ENCODE measurements at regions not wholly inside any gene's neighbourhood (a gene's known extent, or its start where the extent isn't known, plus 50 kb on each side); places are given as distances from the start of the nearest gene placed in this dataset.

DNA sequence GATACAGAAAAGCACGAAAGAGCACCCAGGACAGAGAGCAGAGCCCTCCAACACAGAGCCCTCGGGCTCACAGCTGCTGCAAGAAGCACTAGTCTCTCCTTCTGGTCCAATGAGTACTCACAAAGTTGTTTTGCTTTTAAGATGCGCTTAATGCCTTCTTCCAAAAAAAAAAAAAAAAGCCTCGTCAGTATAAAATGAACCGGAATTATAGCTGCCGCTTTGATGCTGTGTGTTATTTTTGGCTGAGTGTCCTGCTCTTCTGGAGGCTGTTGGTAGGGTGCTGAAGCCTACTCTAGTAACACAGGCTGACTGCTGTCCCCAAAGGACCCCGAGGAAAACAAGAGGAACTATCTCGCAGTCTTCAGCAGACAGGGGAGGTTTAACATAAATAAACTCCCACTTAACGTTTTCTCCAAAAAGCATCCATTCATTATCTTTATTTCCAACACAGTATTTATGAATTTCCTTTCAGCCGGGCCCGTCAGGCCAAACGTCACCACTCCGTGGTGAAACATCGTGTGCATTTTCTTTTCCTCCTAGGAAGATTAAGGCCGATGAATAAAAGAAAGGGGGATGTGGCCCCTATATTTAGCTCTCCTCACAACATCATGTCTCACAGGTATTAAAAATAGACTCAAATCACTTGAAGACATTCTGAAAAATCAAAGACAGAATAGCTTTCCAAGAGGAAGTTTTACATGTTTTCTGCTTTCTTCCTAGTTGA, 213.7 kb upstream of the PPARGC1A start:
- DNase-seq (ENCODE audit: low read depth), result no peak

GRCh38 chr4:24102621-24103020, 212.8 kb upstream of the PPARGC1A start:
- no peak for DNase-seq (ENCODE audit: low read depth)

DNA sequence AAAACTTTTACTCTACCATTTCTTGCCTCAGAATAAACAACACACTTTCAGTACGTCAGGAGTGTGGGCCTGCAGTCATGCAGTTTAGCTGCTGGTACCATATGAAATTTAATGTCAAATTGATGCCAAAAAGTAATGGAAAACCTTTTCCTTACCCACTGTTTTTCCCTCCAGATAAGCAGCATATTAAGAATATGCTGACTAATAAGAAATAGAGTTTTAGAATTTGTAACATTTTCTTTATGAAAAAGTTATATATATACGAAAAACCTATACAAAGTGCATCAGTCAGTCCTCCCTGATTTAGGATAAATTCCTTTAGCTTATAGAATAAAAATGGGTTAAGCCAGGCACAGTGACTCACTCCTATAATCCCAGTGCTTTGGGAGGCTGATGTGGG, 206.8 kb upstream of the PPARGC1A start:
- no peak for DNase-seq (ENCODE audit: low read depth)

DNA sequence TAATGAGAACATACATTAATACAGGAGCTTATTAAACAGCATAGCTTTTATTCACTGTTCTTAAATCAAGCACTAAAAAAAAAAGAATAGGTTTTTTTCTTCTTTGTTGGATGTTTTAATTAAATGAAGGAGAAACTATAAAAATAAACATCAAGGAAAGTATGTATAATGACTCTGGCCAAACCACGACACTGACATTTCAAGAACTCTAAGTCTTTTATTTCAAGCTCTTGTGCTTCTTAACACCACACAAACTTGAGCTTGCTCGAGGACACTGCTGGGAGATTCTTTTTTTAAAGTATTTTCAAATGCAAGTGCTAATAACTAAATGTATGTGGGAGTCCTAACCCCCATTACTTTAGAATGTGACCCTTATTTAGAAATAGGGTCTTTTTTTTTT, 204.9 kb upstream of the PPARGC1A start:
- no peak for DNase-seq (ENCODE audit: low read depth)

DNA sequence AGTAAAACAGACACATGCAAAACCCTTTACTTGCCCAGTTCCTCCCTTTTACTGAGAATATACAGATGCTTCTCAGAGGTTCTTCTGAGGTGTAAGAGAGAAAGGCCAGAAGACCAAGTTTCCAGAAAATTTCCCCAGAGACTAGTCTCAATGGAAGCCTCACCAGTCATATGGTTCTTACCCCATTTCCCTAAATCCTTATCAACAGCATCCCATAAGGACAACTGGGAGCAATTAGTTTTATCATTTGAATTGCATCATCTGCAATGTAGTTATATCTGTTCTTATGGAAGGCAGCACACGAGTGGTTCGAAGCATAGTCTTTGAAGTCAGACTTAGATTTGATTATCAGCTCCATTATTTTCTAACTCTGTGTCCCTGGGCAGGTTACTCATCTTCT, 203.6 kb upstream of the PPARGC1A start:
- DNase-seq (ENCODE audit: low read depth), result no peak

DNA sequence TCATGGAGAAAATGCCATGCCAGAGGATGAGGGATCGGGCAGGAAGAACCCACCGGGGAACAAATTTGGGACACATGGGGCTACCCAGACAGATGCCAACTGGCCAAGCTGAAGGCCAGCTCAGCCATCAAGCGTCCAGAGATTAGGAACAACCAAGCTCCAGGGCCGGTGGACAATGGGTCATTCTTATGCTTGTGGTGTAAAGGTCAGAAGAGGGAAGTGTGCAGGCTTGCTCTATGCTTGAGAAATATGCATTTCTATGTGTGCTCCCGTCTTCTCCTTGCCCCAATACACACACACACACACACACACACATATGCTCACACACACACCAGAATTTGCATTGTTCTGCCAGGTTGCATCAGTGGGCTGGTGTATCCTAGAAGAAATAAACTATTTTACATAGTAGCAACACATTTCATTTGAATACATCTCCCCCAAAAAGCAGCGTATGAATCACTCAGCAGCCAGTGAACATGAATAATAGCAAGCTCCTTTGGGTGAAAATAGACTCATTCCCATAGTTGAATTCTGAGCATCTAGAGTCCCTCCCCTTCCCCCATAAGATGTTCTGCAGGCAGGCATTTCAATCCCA, 201.9 kb upstream of the PPARGC1A start:
- DNase-seq (ENCODE audit: low read depth), result no peak

DNA sequence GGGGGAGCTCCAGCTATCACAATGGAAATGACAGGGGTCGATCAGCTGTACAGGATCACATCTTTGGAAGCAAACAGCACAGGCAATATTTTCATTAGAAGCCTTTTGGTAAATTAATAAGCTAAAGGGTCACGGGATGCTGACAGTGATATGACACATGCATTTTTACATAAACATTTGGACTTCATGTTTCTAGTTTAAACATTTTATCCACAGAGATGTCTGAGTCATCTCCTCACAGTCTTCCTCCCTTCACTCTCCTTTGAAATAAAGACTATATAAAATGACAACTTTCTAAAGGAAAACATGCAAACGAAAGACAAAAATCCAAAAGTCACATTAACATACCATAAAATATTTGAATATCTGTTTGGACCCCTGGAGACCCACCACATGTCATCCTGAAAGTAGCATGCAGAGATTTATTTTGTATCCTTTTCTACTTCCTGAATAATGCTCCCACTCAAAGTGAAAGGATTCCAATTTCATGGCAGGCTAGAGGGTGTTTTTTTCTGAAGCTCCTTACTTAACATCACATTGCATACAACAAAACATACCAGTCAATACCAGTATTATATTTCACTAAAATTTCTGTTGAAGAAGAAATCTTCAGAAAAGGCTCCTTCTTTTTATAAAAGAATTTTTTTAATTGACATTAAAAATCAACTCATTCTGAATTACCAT, 200.1 kb upstream of the PPARGC1A start:
- DNase-seq (ENCODE audit: low read depth), result peak; percentile 44

DNA sequence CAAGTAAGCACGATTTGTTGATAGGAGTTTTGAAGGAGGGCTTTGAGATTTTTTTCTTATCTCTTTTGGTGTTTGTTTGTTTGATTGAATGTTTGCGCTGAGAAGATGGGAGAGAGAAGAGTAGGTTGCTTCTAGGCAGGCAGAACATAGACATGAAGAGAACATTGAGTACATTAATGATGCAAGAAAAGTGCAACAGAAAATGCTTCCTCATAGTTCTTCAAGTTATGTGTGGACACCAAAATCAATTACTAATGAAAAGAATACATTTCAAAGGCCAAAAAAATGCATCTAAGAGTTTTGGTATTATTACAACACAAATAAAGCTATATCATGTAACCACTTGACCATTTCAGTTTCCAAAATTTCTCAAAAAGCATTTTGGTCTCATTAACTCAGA, 191.0 kb upstream of the PPARGC1A start:
- DNase-seq (ENCODE audit: low read depth), result no peak

DNA sequence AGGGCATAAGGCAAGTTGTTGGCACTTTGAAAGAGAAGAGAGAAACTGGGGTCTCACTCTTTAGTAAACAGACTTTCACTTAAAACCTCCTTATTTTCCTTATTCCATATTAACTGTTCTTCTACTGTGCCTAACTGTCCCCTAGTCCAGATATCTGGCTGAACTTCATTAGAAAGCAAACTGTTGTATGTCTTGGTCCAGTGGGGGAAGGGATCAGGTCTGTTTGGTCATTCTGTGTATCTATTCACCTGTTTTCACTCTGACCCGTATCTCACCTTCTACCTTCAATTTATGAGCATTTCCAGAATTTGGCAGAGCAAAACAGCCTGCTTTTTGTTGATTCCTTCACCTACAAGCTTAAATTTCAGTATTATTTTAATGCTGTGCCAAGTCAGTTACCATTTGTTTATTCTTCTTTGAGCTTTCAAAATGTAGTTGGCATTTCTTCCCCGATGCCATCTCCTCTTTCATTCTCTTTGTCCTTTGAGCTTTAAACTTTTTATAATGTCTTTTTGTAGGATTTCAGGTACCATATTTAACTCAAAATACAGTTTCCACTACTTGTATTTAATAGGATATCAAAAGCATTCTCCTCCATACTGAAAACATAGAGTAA, 188.6 kb upstream of the PPARGC1A start:
- no peak for DNase-seq (ENCODE audit: low read depth)

DNA sequence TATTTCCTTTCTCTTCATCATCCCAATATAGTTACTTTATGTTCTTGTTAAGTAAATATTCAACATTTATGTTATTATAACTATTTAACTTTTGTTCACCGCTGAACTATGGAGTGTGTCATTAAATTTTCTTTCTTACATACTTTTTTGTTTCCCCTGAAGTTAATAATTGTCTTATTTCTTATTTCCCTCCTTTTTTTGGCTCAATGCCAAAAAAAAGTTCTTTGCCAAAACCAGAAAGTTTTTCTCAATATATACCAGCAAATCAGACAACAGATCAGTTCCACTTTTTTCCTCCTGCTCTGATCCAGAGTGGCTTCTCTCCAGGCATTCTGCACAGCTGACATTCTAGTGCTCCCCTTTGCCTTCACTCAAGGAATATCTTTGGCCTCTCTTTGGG, 187.0 kb upstream of the PPARGC1A start:
- DNase-seq (ENCODE audit: low read depth), result no peak

DNA sequence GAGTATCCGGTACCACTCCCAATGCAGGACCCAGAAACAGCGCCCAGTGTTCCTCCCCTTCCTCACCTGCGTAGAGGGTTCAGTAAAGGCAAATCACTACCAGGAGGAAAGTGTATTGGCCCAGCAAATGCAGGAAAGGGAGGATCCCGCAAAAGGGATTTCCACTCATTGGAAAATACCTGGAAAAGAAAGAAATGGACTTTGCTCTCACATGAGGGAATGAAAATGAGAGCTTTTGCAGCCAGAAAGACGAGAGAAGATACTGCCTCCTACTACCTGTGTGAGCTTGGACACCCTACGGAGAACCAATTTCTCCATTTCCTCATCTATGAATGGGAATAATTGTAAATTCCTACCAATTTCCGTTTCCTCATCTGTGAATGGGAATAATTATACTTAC, 184.1 kb upstream of the PPARGC1A start:
- DNase-seq (ENCODE audit: low read depth), result no peak

DNA sequence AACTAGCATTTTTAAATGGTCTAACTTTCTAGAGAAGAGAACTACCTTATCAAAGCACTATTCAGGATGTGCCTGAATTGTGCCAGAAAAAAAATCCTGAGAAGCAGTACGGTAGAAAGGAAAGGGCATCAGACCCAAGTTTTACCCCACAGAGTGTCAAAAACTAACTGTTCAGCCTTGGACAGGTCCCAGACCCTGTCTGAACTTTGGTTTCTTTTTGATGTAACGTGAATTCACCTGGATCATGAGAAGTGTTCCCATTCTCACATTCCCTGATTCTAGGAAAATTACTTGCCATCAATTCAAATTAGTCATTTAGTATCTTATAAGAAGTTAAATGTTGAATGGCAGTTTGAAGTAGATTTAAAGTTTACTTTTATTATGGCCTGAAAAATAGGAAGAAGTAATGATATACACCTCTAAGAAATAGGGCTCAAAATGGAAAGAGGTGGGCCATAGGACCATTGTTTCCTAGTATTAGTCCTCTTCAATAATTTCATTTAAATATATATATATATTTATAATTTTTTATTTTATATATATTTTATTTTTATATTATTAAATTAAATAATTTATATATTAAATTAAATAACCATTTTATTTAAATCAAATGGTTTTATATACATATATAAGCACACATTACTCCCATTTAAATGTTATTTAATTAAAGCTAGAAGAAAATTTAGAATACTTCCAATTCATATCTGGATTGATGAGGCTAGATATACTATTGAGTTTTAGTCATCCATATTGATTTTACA, 181.9 kb upstream of the PPARGC1A start:
- DNase-seq (ENCODE audit: low read depth), result no peak

GRCh38 chr4:24070117-24070516, 180.3 kb upstream of the PPARGC1A start:
- DNase-seq (ENCODE audit: low read depth), result peak; percentile 77

DNA sequence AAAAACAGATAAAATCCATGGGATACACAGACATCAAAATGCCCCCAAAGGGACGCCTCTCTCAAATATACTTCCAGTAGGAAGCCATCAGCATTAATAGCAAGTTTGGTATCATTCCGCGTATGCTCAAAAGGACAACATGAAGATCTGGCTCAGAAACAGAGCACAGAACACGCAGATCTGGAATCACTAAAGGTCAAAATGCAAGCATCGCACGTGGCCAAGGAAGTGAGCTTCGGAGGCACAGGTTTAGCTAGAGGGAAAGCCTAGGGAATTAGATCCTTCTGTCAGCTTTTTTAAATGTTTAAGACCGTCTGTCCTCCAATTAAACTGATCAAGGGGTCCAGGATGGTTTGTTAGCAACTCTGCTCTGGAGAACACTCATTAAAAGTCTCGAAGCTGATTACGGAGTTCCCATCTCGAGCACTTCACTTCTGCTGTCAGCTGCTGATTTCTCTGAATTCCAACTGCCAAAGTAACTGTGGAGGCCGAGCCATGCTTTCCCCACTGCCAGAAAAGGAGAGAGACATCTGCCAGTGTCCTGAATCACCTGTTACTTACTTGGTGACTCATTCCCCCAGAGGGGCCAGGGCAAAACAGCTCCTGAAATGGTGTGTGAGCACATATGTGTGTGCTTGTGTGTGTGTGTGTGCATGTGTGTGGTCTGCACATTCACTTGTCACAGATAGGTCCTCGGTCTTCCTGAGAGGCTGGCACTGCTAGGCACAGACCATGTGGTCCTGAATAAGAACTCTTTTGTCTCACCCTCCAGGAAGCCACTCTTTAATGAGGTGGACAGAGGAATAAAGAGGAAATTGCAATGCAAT, 177.7 kb upstream of the PPARGC1A start:
- peak; percentile 63 for DNase-seq (ENCODE audit: low read depth)

DNA sequence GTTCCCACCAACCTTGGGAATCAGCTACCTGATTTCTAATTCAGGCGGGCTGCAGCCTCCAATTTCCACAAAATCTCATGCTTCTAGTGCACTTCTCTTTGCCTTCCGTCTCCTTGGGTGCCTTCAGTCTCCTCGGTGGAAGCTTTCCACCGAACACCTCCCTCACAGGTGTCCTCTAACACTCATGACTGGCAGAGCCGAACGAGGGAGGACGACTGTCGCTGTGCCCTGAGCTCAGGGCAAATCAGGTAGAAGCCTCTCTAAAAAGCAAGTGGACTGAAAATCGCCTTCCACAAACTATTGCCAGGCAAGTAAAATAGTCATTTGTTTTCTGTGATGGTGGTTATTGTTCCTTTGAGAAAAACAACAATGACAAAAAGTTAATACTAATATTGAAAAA, 176.1 kb upstream of the PPARGC1A start:
- DNase-seq (ENCODE audit: low read depth), result no peak

- DNase-seq (ENCODE audit: low read depth), result no peak
Measured at GRCh38 chr4:24063731-24064130, 173.9 kb upstream of the PPARGC1A start.

DNA sequence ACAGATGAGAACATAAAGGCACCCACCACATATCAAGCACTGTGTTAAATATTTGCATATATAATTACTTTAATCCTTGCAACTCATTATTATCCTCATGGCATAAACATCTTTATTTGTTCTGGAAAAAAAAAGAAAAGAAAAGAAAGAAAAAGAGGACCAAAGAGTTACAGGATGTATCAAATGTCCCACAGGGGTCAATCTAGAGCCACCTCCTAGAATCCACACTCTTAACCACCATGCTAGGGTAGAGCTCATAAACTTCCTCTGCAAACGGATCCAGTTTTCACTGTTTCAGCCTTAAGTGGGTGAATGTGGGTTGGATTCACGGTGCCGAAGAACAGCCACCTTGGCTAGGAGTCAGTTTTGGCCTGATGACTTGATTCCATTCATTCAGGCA, 171.1 kb upstream of the PPARGC1A start:
- no peak for DNase-seq (ENCODE audit: low read depth)

GRCh38 chr4:24059839-24060238, 170.0 kb upstream of the PPARGC1A start:
- no peak for DNase-seq (ENCODE audit: low read depth)

- DNase-seq (ENCODE audit: low read depth), result no peak
Measured at GRCh38 chr4:24057915-24058559, 168.2 kb upstream of the PPARGC1A start.

DNA sequence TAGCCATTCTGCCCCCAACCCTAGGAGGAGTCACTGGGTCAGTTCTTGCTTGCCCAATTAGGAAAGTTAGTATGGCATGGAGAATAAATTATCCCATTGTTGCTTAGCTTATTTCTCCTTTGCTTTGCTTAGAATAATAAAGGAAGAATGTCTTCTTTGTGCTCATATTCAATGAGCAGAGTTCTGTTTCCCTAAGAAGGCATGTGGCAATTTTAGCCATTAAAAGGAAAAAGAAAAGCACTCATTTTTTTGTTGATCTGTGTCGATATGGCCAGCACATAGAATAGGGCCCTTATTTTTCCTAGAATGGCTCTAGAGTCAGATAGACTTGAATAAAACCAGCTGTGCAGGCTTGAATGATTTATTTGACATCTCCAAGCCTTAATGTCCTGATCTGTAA, 166.4 kb upstream of the PPARGC1A start:
- DNase-seq (ENCODE audit: low read depth), result no peak

DNA sequence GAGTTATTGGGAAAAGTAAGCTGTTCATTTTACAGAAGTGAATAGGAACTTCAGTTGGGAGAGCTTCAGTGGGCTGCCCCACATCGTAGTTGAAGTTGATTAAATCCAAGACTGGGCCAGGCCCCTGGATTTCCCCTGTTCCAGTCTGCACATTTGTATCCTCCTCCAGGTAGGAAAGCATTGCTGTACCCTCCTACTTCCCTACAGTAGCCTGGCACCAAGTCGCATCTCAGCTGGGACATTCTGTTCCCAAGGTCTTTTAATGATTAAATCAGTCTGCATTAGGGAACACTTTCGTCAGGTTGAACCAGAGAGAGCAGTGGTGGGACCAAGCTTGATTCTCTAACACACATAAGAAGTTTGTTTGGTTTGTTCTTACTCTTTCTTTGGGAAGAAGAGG, 165.8 kb upstream of the PPARGC1A start:
- DNase-seq (ENCODE audit: low read depth), result no peak

Measured in HS-5 (cell line).